ENCODE measurements at regions not wholly inside any gene's neighbourhood (a gene's known extent, or its start where the extent isn't known, plus 50 kb on each side); places are given as distances from the start of the nearest gene placed in this dataset.

DNA sequence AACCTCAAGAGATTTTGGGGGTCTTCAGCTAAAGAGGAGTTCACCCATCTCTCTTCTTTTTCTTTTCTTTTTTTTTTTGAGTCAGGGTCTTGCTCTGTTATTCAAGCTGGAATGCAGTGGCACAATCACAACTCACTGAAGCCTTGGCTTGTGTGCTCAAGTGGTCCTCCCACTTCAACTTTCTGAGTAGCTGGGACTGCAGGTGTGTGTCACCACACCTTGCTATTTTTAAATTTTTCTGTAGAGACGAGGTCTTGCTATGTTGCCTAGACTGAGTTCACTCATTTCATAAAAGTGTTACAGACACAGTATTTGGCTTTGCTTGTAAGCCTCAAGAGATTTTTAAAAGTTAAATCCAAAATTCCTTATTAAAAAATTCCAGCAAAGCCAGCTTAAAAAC lies 71.7 kb downstream of the OXSM start:
- no peaks in the 10 kb centered on the region for H3K4me1 ChIP-seq
- intact Hi-C loops (cut with DNase I) = no loop called here
- peaks cover 0 to 11% (median 0%) of the 10 kb centered on the region in 12 donors for H3K9me3 ChIP-seq
- TF ChIP-seq, protein P1, sequence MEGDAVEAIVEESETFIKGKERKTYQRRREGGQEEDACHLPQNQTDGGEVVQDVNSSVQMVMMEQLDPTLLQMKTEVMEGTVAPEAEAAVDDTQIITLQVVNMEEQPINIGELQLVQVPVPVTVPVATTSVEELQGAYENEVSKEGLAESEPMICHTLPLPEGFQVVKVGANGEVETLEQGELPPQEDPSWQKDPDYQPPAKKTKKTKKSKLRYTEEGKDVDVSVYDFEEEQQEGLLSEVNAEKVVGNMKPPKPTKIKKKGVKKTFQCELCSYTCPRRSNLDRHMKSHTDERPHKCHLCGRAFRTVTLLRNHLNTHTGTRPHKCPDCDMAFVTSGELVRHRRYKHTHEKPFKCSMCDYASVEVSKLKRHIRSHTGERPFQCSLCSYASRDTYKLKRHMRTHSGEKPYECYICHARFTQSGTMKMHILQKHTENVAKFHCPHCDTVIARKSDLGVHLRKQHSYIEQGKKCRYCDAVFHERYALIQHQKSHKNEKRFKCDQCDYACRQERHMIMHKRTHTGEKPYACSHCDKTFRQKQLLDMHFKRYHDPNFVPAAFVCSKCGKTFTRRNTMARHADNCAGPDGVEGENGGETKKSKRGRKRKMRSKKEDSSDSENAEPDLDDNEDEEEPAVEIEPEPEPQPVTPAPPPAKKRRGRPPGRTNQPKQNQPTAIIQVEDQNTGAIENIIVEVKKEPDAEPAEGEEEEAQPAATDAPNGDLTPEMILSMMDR (IDR thresholded peaks at IDR 0.05) = no peak
- no peak for TF ChIP-seq POLR2A (IDR thresholded peaks at IDR 0.05)
- DNase-seq (no peak), ATAC-seq (no peak)
- H3K36me3 ChIP-seq = no peaks in the 10 kb centered on the region
- 71 to 80% (median 77%) methylated on average over 1 of the region's 1 CpG for WGBS, 4 donors
- no peak overlapping the region for H3K4me3 ChIP-seq
- H3K27me3 ChIP-seq = no peaks in the 10 kb centered on the region
- no peak overlapping the region for H3K27ac ChIP-seq

DNA sequence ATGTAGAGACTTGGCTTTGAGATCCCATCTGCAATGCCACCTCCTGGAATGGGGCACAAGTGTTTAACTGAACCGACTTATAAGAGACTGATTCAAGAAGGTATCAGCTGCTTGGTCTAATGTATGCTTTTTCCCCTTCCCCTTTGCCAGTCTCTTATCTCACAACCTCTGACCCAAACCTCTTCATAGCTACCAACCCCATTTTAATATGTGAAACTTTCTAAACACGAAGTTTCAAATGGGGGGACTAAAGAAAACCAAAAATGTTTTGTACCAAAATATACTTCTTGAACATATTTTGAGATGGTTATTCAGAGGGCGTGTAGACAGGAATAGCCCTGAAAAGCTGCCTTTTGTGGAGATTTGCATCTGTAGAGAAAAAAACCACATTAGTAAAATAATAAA lies 73.1 kb downstream of the OXSM start:
- DNase-seq (no peak), ATAC-seq (no peak)
- TF ChIP-seq POLR2A (IDR thresholded peaks at IDR 0.05) = no peak
- H3K9me3 ChIP-seq = peaks cover 0 to 11% (median 0%) of the 10 kb centered on the region in 12 donors
- no peaks in the 10 kb centered on the region for H3K4me1 ChIP-seq
- H3K27ac ChIP-seq = no peak overlapping the region
- WGBS, 4 donors = 87 to 91% (median 89%) methylated on average over 3 of the region's 3 CpGs
- H3K36me3 ChIP-seq = no peaks in the 10 kb centered on the region
- intact Hi-C loops (cut with DNase I) = no loop called here
- no peaks in the 10 kb centered on the region for H3K27me3 ChIP-seq
- no peak overlapping the region for H3K4me3 ChIP-seq

DNA sequence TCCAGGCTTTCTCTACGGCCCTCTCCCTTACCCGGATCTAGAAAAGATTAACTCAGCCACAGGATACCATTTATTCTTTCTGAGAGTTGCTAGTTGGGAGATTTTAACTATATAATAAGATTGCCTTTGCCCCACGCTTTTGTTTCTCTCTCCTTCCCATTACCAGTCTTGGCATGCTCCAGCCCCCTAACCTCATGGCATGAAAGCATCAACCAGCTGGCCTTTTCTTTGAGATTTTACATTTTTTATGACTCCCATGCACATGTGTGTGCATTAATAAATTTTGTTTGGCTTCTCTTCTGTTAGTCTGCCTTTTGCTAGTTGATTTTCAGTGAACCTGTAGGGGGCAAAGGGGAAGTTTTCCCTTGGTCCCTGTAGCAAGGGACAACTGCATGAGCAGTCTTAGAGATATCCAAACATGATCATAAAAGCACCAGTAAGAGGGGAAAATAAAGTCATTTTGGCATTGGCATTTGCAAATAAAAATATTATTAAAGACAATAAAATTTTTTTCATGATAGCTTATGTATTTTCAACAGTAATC lies 73.6 kb downstream of the OXSM start:
- no peak overlapping the region for H3K4me3 ChIP-seq
- no peak overlapping the region for H3K27ac ChIP-seq
- H3K36me3 ChIP-seq = no peaks in the 10 kb centered on the region
- TF ChIP-seq, protein P1 (IDR thresholded peaks at IDR 0.05) = peak in 1 of 12 donors; percentile 5
- no peak for TF ChIP-seq POLR2A (IDR thresholded peaks at IDR 0.05)
- ATAC-seq (no peak), DNase-seq (no peak)
- 83 to 89% (median 87%) methylated on average over 3 of the region's 3 CpGs for WGBS, 4 donors
- no peaks in the 10 kb centered on the region for H3K4me1 ChIP-seq
- H3K9me3 ChIP-seq = peaks cover 0 to 11% (median 0%) of the 10 kb centered on the region in 12 donors
- intact Hi-C loops (cut with DNase I) = no loop called here
- H3K27me3 ChIP-seq = no peaks in the 10 kb centered on the region

DNA sequence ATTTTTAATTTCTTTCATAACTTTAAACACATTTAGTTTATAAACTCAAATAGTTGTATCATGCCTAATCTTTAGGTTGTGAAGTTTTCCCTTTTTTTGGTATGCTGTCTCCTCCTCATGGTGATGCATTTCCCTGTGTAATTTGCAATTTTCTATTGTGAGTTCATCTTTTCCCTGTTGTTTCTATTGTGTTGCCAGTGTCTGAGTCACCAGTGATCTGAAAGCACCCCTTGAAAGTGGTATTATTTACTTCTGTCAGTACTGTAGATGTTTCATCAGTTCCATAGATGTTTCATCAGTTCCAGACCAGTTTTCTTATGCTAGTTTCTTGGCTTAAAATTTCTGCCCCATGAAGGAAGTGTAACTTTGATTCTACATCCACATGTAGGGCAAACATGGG lies 80.6 kb downstream of the OXSM start:
- intact Hi-C loops (cut with DNase I) = no loop called here
- H3K4me3 ChIP-seq = no peak overlapping the region
- H3K36me3 ChIP-seq = no peaks in the 10 kb centered on the region
- no peak for ATAC-seq
- TF ChIP-seq POLR2A (IDR thresholded peaks at IDR 0.05) = no peak
- TF ChIP-seq, protein P1 (IDR thresholded peaks at IDR 0.05) = no peak
- H3K4me1 ChIP-seq = no peaks in the 10 kb centered on the region
- DNase-seq = no peak
- no peak overlapping the region for H3K27ac ChIP-seq
- H3K9me3 ChIP-seq = peaks cover 0 to 14% (median 0%) of the 10 kb centered on the region in 12 donors
- H3K27me3 ChIP-seq = no peaks in the 10 kb centered on the region
